ENCODE measurements at regions not wholly inside any gene's neighbourhood (a gene's known extent, or its start where the extent isn't known, plus 50 kb on each side); places are given as distances from the start of the nearest gene placed in this dataset.
A peak's percentile ranks its signal among the peaks of the same experiment; 100 is the strongest.

DNA sequence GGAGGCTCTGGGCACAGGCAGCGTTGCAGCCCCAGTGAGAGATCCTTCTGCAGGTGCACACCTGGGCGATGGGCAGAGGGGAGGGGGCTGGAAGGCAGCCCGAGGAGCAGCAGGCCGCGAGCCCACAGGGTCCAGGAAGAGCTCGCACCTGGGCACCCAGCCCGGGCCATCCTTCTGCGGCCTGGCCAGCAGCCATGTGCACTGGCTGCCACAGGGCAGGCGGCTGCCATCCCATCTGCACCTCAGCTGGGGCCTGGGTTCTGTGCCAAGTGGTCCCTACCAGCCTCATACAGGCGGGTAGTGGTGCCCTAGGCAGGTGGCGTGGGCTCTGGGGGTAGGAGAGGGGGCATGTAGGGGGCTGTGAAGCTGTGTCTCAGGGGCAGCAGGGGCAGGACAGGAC, 197.2 kb downstream of the RBFOX3 start:
- ChIA-PET CTCF (interaction anchor here (1.0 to 6.3 kb wide), 5 partner anchors 10 to 331 kb away, joined by 3 to 56 read pairs (median 3); no protein-coding TSS in a partner anchor), POLR2A (no interaction called here)
- DNase-seq (ENCODE audit: low read depth in 1 of 2, low spot score in 1 of 2) (no peak), FAIRE-seq (no peak), ATAC-seq (no peak)
- whole genome bisulfite sequencing (ENCODE audit: missing lambda C conversion rate), result 68% methylated on average over 11 of the region's 11 CpGs
- H3K4me3 ChIP-seq, result no peak overlapping the region
- no peak for TF ChIP-seq SMC3 (IDR thresholded peaks at IDR 0.05)
- TF ChIP-seq NPAS2 (CRISPR knock-in tag; IDR thresholded peaks at IDR 0.05; ENCODE audit: borderline replicate concordance), result no peak
- TF ChIP-seq, protein P1, sequence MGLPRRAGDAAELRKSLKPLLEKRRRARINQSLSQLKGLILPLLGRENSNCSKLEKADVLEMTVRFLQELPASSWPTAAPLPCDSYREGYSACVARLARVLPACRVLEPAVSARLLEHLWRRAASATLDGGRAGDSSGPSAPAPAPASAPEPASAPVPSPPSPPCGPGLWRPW (IDR thresholded peaks at IDR 0.05), result no peak
- TF ChIP-seq TFCP2L1 (CRISPR knock-in tag; IDR thresholded peaks at IDR 0.05), result no peak
- no peak for TF ChIP-seq CBX2 (IDR thresholded peaks at IDR 0.05; ENCODE audit: borderline replicate concordance, low read depth)
- TF ChIP-seq HOXA7 (CRISPR knock-in tag; IDR thresholded peaks at IDR 0.05), result no peak
- TF ChIP-seq RCOR1 (IDR thresholded peaks at IDR 0.05; ENCODE audit: low read depth, low read length), result no peak
- no peak for TF ChIP-seq PHF8 (IDR thresholded peaks at IDR 0.05; ENCODE audit: borderline replicate concordance, low read depth)
- TF ChIP-seq, protein P2, sequence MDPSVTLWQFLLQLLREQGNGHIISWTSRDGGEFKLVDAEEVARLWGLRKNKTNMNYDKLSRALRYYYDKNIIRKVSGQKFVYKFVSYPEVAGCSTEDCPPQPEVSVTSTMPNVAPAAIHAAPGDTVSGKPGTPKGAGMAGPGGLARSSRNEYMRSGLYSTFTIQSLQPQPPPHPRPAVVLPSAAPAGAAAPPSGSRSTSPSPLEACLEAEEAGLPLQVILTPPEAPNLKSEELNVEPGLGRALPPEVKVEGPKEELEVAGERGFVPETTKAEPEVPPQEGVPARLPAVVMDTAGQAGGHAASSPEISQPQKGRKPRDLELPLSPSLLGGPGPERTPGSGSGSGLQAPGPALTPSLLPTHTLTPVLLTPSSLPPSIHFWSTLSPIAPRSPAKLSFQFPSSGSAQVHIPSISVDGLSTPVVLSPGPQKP (IDR thresholded peaks at IDR 0.05; ENCODE audit: low read depth, low read length), result no peak
- TF ChIP-seq JUN (IDR thresholded peaks at IDR 0.05), result no peak
- TF ChIP-seq, protein P3, sequence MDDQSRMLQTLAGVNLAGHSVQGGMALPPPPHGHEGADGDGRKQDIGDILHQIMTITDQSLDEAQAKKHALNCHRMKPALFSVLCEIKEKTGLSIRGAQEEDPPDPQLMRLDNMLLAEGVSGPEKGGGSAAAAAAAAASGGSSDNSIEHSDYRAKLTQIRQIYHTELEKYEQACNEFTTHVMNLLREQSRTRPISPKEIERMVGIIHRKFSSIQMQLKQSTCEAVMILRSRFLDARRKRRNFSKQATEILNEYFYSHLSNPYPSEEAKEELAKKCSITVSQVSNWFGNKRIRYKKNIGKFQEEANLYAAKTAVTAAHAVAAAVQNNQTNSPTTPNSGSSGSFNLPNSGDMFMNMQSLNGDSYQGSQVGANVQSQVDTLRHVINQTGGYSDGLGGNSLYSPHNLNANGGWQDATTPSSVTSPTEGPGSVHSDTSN (IDR thresholded peaks at IDR 0.05), result no peak
- no peak for TF ChIP-seq BCL3 (IDR thresholded peaks at IDR 0.05)
- H3K27ac ChIP-seq, result peak overlapping the region in 1 of 2 experiments; percentile 36; a peak in 2 of 6 replicates
- H3K4me2 ChIP-seq, result no peak overlapping the region
- H3K9me3 ChIP-seq, result no peaks in the 10 kb centered on the region
- no peaks in the 10 kb centered on the region for H3K4me1 ChIP-seq

DNA sequence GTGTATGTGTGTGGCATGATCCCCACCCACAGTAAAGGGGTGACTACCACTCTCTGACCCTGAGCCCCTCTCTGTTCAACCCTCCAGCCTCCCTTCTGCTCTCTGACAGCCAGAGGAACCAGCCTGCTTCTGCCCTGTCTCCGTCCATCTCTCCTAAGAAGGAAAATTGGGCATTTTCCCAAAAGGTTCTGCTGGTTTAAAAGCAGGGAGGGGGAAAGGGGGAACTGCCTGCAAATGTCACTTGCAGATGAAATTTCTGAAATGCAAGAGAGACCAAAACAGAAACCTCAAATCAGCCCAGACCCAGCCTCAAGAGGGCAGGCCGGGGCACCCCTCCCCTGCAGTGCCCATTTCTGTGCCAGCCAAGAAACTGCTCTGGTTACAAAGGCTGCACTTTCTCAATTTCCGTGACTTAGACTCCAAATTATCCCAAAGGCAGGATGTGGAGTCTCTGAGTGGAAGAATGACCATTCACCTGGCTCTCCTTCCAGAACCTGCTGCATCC, 197.9 kb downstream of the RBFOX3 start:
- 94% methylated on average over 3 of the region's 3 CpGs for WGBS (ENCODE audit: missing lambda C conversion rate)
- ChIA-PET POLR2A (no interaction called here), CTCF (interaction anchor here (1.4 to 6.3 kb wide), 2 partner anchors 10 to 330 kb away, joined by 3 to 56 read pairs; no protein-coding TSS in a partner anchor)
- FAIRE-seq (no peak), DNase-seq (ENCODE audit: low read depth in 1 of 2, low spot score in 1 of 2) (no peak), ATAC-seq (no peak)
- Histone ChIP-seq H3K27ac (peak overlapping the region in 1 of 2 experiments; percentile 36; a peak in 1 of 6 replicates), H3K4me3 (no peak overlapping the region), H3K4me2 (no peak overlapping the region), H3K4me1 (no peaks in the 10 kb centered on the region), H3K9me3 (no peaks in the 10 kb centered on the region)
- no peak for TF ChIP-seq NR3C1 (IDR thresholded peaks at IDR 0.05)
- no peak for TF ChIP-seq ESRRA (IDR thresholded peaks at IDR 0.05; ENCODE audit: borderline replicate concordance, low read length)
- no peak for TF ChIP-seq HOXB5 (CRISPR knock-in tag; IDR thresholded peaks at IDR 0.05)

- Histone ChIP-seq H3K4me1 (no peaks in the 10 kb centered on the region), H3K27ac (no peak overlapping the region), H3K4me3 (no peak overlapping the region), H3K9me3 (no peaks in the 10 kb centered on the region), H3K4me2 (no peak overlapping the region)
- CTCF ChIA-PET, result no interaction called here
- 72% methylated on average over 3 of the region's 3 CpGs for WGBS (ENCODE audit: missing lambda C conversion rate)
- POLR2A ChIA-PET, result no interaction called here
- DNase-seq (ENCODE audit: low read depth in 1 of 2, low spot score in 1 of 2) (no peak), FAIRE-seq (no peak), ATAC-seq (no peak)
- TF ChIP-seq POLR2A (IDR thresholded peaks at IDR 0.05; ENCODE audit: low read length) (no peak), MAX (IDR thresholded peaks at IDR 0.05) (no peak), GATA3 (IDR thresholded peaks at IDR 0.05; ENCODE audit: borderline replicate concordance) (no peak), REST (IDR thresholded peaks at IDR 0.05) (no peak), CHD4 (IDR thresholded peaks at IDR 0.05; ENCODE audit: borderline replicate concordance) (no peak), BCL3 (IDR thresholded peaks at IDR 0.05) (no peak), FOXS1 (CRISPR knock-in tag; IDR thresholded peaks at IDR 0.05) (no peak)
- TF ChIP-seq, protein P4, sequence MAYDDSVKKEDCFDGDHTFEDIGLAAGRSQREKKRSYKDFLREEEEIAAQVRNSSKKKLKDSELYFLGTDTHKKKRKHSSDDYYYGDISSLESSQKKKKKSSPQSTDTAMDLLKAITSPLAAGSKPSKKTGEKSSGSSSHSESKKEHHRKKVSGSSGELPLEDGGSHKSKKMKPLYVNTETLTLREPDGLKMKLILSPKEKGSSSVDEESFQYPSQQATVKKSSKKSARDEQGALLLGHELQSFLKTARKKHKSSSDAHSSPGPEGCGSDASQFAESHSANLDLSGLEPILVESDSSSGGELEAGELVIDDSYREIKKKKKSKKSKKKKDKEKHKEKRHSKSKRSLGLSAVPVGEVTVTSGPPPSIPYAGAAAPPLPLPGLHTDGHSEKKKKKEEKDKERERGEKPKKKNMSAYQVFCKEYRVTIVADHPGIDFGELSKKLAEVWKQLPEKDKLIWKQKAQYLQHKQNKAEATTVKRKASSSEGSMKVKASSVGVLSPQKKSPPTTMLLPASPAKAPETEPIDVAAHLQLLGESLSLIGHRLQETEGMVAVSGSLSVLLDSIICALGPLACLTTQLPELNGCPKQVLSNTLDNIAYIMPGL (CRISPR knock-in tag; IDR thresholded peaks at IDR 0.05; ENCODE audit: borderline replicate concordance), result no peak
These were observed 198.7 kb downstream of the RBFOX3 start for GRCh38 chr17:79412110-79412509.

Data from A549 (cell line).